NCI-H82 (cell line): ENCODE measurements at regions not wholly inside any gene's neighbourhood (a gene's known extent, or its start where the extent isn't known, plus 50 kb on each side); places are given as distances from the start of the nearest gene placed in this dataset.

Experiments
- DNase-seq: peaks from one replicate; lab custom pipeline; 2025; lab: John Stamatoyannopoulos, UW

- DNase-seq: no peak
Measured at GRCh38 chr1:4961935-4962645, 307.7 kb downstream of the AJAP1 start.

GRCh38 chr1:4960782-4961475 lies 306.5 kb downstream of the AJAP1 start:
- no peak for DNase-seq

GRCh38 chr1:4960336-4960735 lies 305.9 kb downstream of the AJAP1 start:
- no peak for DNase-seq

GRCh38 chr1:4959216-4959615 lies 304.8 kb downstream of the AJAP1 start:
- no peak for DNase-seq

- DNase-seq: no peak
Measured at GRCh38 chr1:4957027-4957426, 302.6 kb downstream of the AJAP1 start.

GRCh38 chr1:4954392-4954791 lies 300.0 kb downstream of the AJAP1 start:
- DNase-seq: no peak

- DNase-seq: no peak
Measured at GRCh38 chr1:4951601-4952000, 297.2 kb downstream of the AJAP1 start.

GRCh38 chr1:4946343-4946742 lies 291.9 kb downstream of the AJAP1 start:
- DNase-seq: no peak

- no peak for DNase-seq
Measured at GRCh38 chr1:4944911-4945310, 290.5 kb downstream of the AJAP1 start.

- no peak for DNase-seq
Measured at GRCh38 chr1:4944072-4944471, 289.7 kb downstream of the AJAP1 start.

GRCh38 chr1:4939266-4939665 lies 284.9 kb downstream of the AJAP1 start:
- no peak for DNase-seq

- DNase-seq: no peak
Measured at GRCh38 chr1:4937876-4938534, 283.6 kb downstream of the AJAP1 start.

GRCh38 chr1:4935807-4936206 lies 281.4 kb downstream of the AJAP1 start:
- DNase-seq: no peak

GRCh38 chr1:4933232-4933631 lies 278.8 kb downstream of the AJAP1 start:
- DNase-seq: no peak

GRCh38 chr1:4932311-4933030 lies 278.1 kb downstream of the AJAP1 start:
- no peak for DNase-seq

- DNase-seq: no peak
Measured at GRCh38 chr1:4931486-4931885, 277.1 kb downstream of the AJAP1 start.

- no peak for DNase-seq
Measured at GRCh38 chr1:4928186-4928585, 273.8 kb downstream of the AJAP1 start.

- no peak for DNase-seq
Measured at GRCh38 chr1:4924356-4924755, 269.9 kb downstream of the AJAP1 start.

- no peak for DNase-seq
Measured at GRCh38 chr1:4916610-4917009, 262.2 kb downstream of the AJAP1 start.

- DNase-seq: no peak
Measured at GRCh38 chr1:4915154-4915553, 260.7 kb downstream of the AJAP1 start.

GRCh38 chr1:4908486-4908885 lies 254.1 kb downstream of the AJAP1 start:
- no peak for DNase-seq

- DNase-seq: no peak
Measured at GRCh38 chr1:4894566-4894965, 240.2 kb downstream of the AJAP1 start.

- DNase-seq: no peak
Measured at GRCh38 chr1:4880626-4881025, 226.2 kb downstream of the AJAP1 start.
